KMS-11 (cell line): ENCODE measurements at regions not wholly inside any gene's neighbourhood (a gene's known extent, or its start where the extent isn't known, plus 50 kb on each side); places are given as distances from the start of the nearest gene placed in this dataset.

Source experiments
- H2AFZ ChIP-seq: fragments of 200-600 bp; sonication (generic); 2 replicates; pipeline ENCODE4 v1.6.1; 2016; ENCODE audit warnings: antibody characterized with exemption, mixed run types, low read depth
- H3K27ac ChIP-seq: fragments of 200-600 bp; sonication (generic); 2 replicates; pipeline ENCODE4 v1.6.1; 2016; ENCODE audit warnings: mild to moderate bottlenecking, mixed run types
- H3K27me3 ChIP-seq: fragments of 200-600 bp; sonication (generic); 2 replicates; pipeline ENCODE4 v1.6.1; 2017; ENCODE audit warnings: mild to moderate bottlenecking, low read depth, mixed run types, moderate library complexity; ENCODE audit not compliant: insufficient read depth
- H3K36me3 ChIP-seq: fragments of 200-600 bp; sonication (generic); 2 replicates; pipeline ENCODE4 v1.6.1; 2017; ENCODE audit warnings: mild to moderate bottlenecking, mixed run types; ENCODE audit not compliant: insufficient read depth
- H3K4me1 ChIP-seq: fragments of 200-600 bp; sonication (generic); 2 replicates; pipeline ENCODE4 v1.6.1; 2016; ENCODE audit warnings: mild to moderate bottlenecking, low read depth, mixed run types; ENCODE audit not compliant: poor library complexity, severe bottlenecking
- H3K4me2 ChIP-seq: fragments of 200-600 bp; sonication (generic); 2 replicates; pipeline ENCODE4 v1.7.0; 2016; ENCODE audit warnings: mild to moderate bottlenecking, mixed run types
- H3K4me3 ChIP-seq: fragments of 200-600 bp; sonication (generic); IDR thresholded peaks from 2 replicates; pipeline ENCODE4 v1.6.1; 2017; ENCODE audit warnings: low read depth, low read length, mixed read lengths; ENCODE audit not compliant: insufficient read depth
- H3K79me2 ChIP-seq: fragments of 200-600 bp; sonication (generic); 2 replicates; pipeline ENCODE4 v1.6.1; 2016; ENCODE audit warnings: low read depth, mixed run types; ENCODE audit not compliant: insufficient read depth
- H3K9ac ChIP-seq: fragments of 200-600 bp; sonication (generic); 2 replicates; pipeline ENCODE4 v1.6.1; 2016; ENCODE audit warnings: mild to moderate bottlenecking, mixed run types
- H4K20me1 ChIP-seq: fragments of 200-600 bp; sonication (generic); 2 replicates; pipeline ENCODE4 v1.6.1; 2016; ENCODE audit warnings: mild to moderate bottlenecking, mixed run types; ENCODE audit not compliant: insufficient read depth
- CTCF ChIP-seq: fragments of 200-600 bp; sonication (generic); conservative IDR thresholded peaks from 2 replicates; pipeline ENCODE4 v1.6.1; 2017; ENCODE audit warnings: low read depth, mild to moderate bottlenecking, antibody characterized with exemption, low read length, moderate library complexity, mixed read lengths

- peaks cover 26% of the 10 kb centered on the region for H3K4me1 ChIP-seq
- H4K20me1 ChIP-seq = no peaks in the 10 kb centered on the region
- no peak overlapping the region for H2AFZ ChIP-seq
- H3K79me2 ChIP-seq = no peaks in the 10 kb centered on the region
- no peaks in the 10 kb centered on the region for H3K36me3 ChIP-seq
- no peak for TF ChIP-seq CTCF
- no peak overlapping the region for H3K4me3 ChIP-seq
- no peak overlapping the region for H3K27ac ChIP-seq
- no peaks in the 10 kb centered on the region for H3K27me3 ChIP-seq
- H3K4me2 ChIP-seq = no peak overlapping the region
- no peak overlapping the region for H3K9ac ChIP-seq
Observed at GRCh38 chr6:11432713-11433450, 104.7 kb upstream of the TMEM170B start.

- no peak overlapping the region for H3K4me2 ChIP-seq
- H3K79me2 ChIP-seq = no peaks in the 10 kb centered on the region
- no peaks in the 10 kb centered on the region for H3K36me3 ChIP-seq
- H3K4me3 ChIP-seq = no peak overlapping the region
- no peak for TF ChIP-seq CTCF
- no peak overlapping the region for H3K27ac ChIP-seq
- no peak overlapping the region for H2AFZ ChIP-seq
- peaks cover 28% of the 10 kb centered on the region for H3K4me1 ChIP-seq
- H3K27me3 ChIP-seq = no peaks in the 10 kb centered on the region
- no peaks in the 10 kb centered on the region for H4K20me1 ChIP-seq
- no peak overlapping the region for H3K9ac ChIP-seq
Observed at GRCh38 chr6:11432091-11432490, 105.5 kb upstream of the TMEM170B start.

- H3K4me2 ChIP-seq = no peak overlapping the region
- TF ChIP-seq CTCF = no peak
- H3K4me3 ChIP-seq = no peak overlapping the region
- H3K27ac ChIP-seq = no peak overlapping the region
- peaks cover 28% of the 10 kb centered on the region for H3K4me1 ChIP-seq
- no peak overlapping the region for H2AFZ ChIP-seq
- H4K20me1 ChIP-seq = no peaks in the 10 kb centered on the region
- H3K9ac ChIP-seq = no peak overlapping the region
- H3K36me3 ChIP-seq = no peaks in the 10 kb centered on the region
- H3K79me2 ChIP-seq = no peaks in the 10 kb centered on the region
- no peaks in the 10 kb centered on the region for H3K27me3 ChIP-seq
Observed at GRCh38 chr6:11431455-11431937, 106.1 kb upstream of the TMEM170B start.

GRCh38 chr6:11430036-11430435, 107.5 kb upstream of the TMEM170B start:
- no peaks in the 10 kb centered on the region for H3K36me3 ChIP-seq
- peak overlapping the region; percentile 37; the same call in 1 of the 2 replicates for H3K4me2 ChIP-seq
- H3K9ac ChIP-seq = no peak overlapping the region
- no peak overlapping the region for H2AFZ ChIP-seq
- H3K4me1 ChIP-seq = peaks cover 28% of the 10 kb centered on the region
- no peak overlapping the region for H3K27ac ChIP-seq
- no peaks in the 10 kb centered on the region for H4K20me1 ChIP-seq
- no peak overlapping the region for H3K4me3 ChIP-seq
- TF ChIP-seq CTCF = no peak
- no peaks in the 10 kb centered on the region for H3K27me3 ChIP-seq
- H3K79me2 ChIP-seq = no peaks in the 10 kb centered on the region
